MCF 10A (cell line): ENCODE measurements at regions not wholly inside any gene's neighbourhood (a gene's known extent, or its start where the extent isn't known, plus 50 kb on each side); places are given as distances from the start of the nearest gene placed in this dataset.

Experiments
- BruUV-seq: library from RNA; stranded (reverse); fragments of 400-500 nt; replicated peaks from 2 replicates; lab custom pipeline; 2021; lab: Mats Ljungman, UMichigan
- CTCF ChIA-PET: fragments of 300-600 bp; sonication (Branson Sonifier 250); formaldehyde crosslinking; extraction: SDS; loops from one replicate; lab custom pipeline; 2021; ENCODE audit warnings: antibody characterized with exemption, inconsistent platforms; lab: Yijun Ruan, JAX
- POLR2A ChIA-PET: fragments of 300-600, 350-650 bp; sonication (Branson Sonifier 250); formaldehyde crosslinking; extraction: SDS; loops from one replicate; lab custom pipeline; 2020; ENCODE audit warnings: antibody characterized with exemption, inconsistent platforms; lab: Yijun Ruan, JAX
- DNase-seq: peaks from one replicate; pipeline ENCODE4 v3.0.0-alpha.2; 2018; ENCODE audit not compliant: unreplicated experiment
- H3K27ac Mint-ChIP-seq: one replicate; pipeline ENCODE4 v1.8.0; 2022; ENCODE audit warnings: mild to moderate bottlenecking, low read depth, mixed read lengths; ENCODE audit not compliant: unreplicated experiment
- H3K27me3 Mint-ChIP-seq: one replicate; pipeline ENCODE4 v1.8.0; 2022; ENCODE audit warnings: mixed read lengths; ENCODE audit not compliant: insufficient read depth, unreplicated experiment
- H3K36me3 Mint-ChIP-seq: one replicate; pipeline ENCODE4 v1.8.0; 2022; ENCODE audit warnings: mild to moderate bottlenecking, moderate library complexity, mixed read lengths; ENCODE audit not compliant: insufficient read depth, unreplicated experiment
- H3K4me1 Mint-ChIP-seq: one replicate; pipeline ENCODE4 v1.8.0; 2022; ENCODE audit warnings: mixed read lengths; ENCODE audit not compliant: insufficient read depth, unreplicated experiment
- H3K4me3 Mint-ChIP-seq: one replicate; pipeline ENCODE4 v1.8.0; 2022; ENCODE audit warnings: mild to moderate bottlenecking, moderate library complexity, mixed read lengths; ENCODE audit not compliant: unreplicated experiment
- H3K9me3 Mint-ChIP-seq: one replicate; pipeline ENCODE4 v1.8.0; 2022; ENCODE audit warnings: mixed read lengths; ENCODE audit not compliant: unreplicated experiment
- CTCF ChIP-seq: fragments of 200-600 bp; IDR thresholded peaks from one replicate; pipeline ENCODE4 v1.8.0; 2022; ENCODE audit warnings: antibody characterized with exemption, mild to moderate bottlenecking; ENCODE audit not compliant: unreplicated experiment
- intact Hi-C: fragments of 100-400 bp; cut with micrococcal nuclease; formaldehyde crosslinking; loops from 2 replicates; pipeline ENCODE4 v1.14.1; 2022

- Mint-ChIP-seq H3K27ac (no peak overlapping the region), H3K36me3 (no peaks in the 10 kb centered on the region), H3K4me1 (peaks cover 19% of the 10 kb centered on the region), H3K27me3 (no peaks in the 10 kb centered on the region), H3K9me3 (no peaks in the 10 kb centered on the region), H3K4me3 (no peak overlapping the region)
- no peak for TF ChIP-seq CTCF
- POLR2A ChIA-PET: interaction anchor here (0.9 kb wide), 1 partner anchor 11 kb away, joined by 3 read pairs; no protein-coding TSS in a partner anchor
- no peak for DNase-seq
- BruUV-seq: no TSS peak
- CTCF ChIA-PET: interaction anchor here (0.6 to 0.9 kb wide), 4 partner anchors 12 to 1207 kb away, joined by 3 read pairs; no protein-coding TSS in a partner anchor
- intact Hi-C loops: no loop called here
These were observed 363.4 kb upstream of the PLXNA2 start for GRCh38 chr1:208607616-208608015.

GRCh38 chr1:208614610-208615009 lies 370.4 kb upstream of the PLXNA2 start:
- no peak for DNase-seq
- no peaks in the 10 kb centered on the region for H3K4me1 Mint-ChIP-seq
- H3K27me3 Mint-ChIP-seq: no peaks in the 10 kb centered on the region
- BruUV-seq: no TSS peak
- no peak overlapping the region for H3K27ac Mint-ChIP-seq
- intact Hi-C loops: no loop called here
- ChIA-PET CTCF (interaction anchor here (2.3 kb wide), 1 partner anchor 38 kb away, joined by 13 read pairs; no protein-coding TSS in a partner anchor), POLR2A (no interaction called here)
- H3K4me3 Mint-ChIP-seq: no peak overlapping the region
- TF ChIP-seq CTCF: no peak
- peaks cover 18% of the 10 kb centered on the region for H3K9me3 Mint-ChIP-seq
- no peaks in the 10 kb centered on the region for H3K36me3 Mint-ChIP-seq

GRCh38 chr1:208615371-208615770 lies 371.2 kb upstream of the PLXNA2 start:
- POLR2A ChIA-PET: interaction anchor here (0.6 to 1.1 kb wide), 2 partner anchors 11 to 14 kb away, joined by 3 read pairs; no protein-coding TSS in a partner anchor
- no peak for TF ChIP-seq CTCF
- CTCF ChIA-PET: interaction anchor here (0.6 to 2.3 kb wide), 7 partner anchors 10 to 641 kb away, joined by 3 to 13 read pairs (median 4); no protein-coding TSS in a partner anchor

GRCh38 chr1:208616776-208617175 lies 372.6 kb upstream of the PLXNA2 start:
- BruUV-seq: no TSS peak
- Mint-ChIP-seq H3K9me3 (peaks cover 32% of the 10 kb centered on the region), H3K27me3 (no peaks in the 10 kb centered on the region), H3K36me3 (no peaks in the 10 kb centered on the region), H3K4me3 (no peak overlapping the region), H3K27ac (no peak overlapping the region), H3K4me1 (no peaks in the 10 kb centered on the region)
- no peak for TF ChIP-seq CTCF
- intact Hi-C loops: no loop called here
- ChIA-PET CTCF (interaction anchor here (0.5 to 2.3 kb wide), 6 partner anchors 36 to 591 kb away, joined by 3 to 13 read pairs (median 4); no protein-coding TSS in a partner anchor), POLR2A (no interaction called here)
- DNase-seq: no peak

More at GRCh38 chr1:208615371-208615770, 371.2 kb upstream of the PLXNA2 start:
- H3K36me3 Mint-ChIP-seq: no peaks in the 10 kb centered on the region
- H3K4me1 Mint-ChIP-seq: no peaks in the 10 kb centered on the region
- H3K27me3 Mint-ChIP-seq: no peaks in the 10 kb centered on the region
- intact Hi-C loops: no loop called here
- no peak overlapping the region for H3K4me3 Mint-ChIP-seq
- no peak for DNase-seq
- no TSS peak for BruUV-seq
- no peak overlapping the region for H3K27ac Mint-ChIP-seq
- peaks cover 26% of the 10 kb centered on the region for H3K9me3 Mint-ChIP-seq
